ENCODE measurements at regions not wholly inside any gene's neighbourhood (a gene's known extent, or its start where the extent isn't known, plus 50 kb on each side); places are given as distances from the start of the nearest gene placed in this dataset.

- no peak for TF ChIP-seq CTCF (IDR thresholded peaks at IDR 0.05)
- no peak for TF ChIP-seq POLR2A (IDR thresholded peaks at IDR 0.05)
Measured at GRCh38 chr21:16179773-16180172, 450.0 kb downstream of the USP25 start.

Measured in heart left ventricle (tissue), 13 donors.